HL-60 (cell line): ENCODE measurements at regions not wholly inside any gene's neighbourhood (a gene's known extent, or its start where the extent isn't known, plus 50 kb on each side); places are given as distances from the start of the nearest gene placed in this dataset.

ENCODE experiments used
- GABPA ChIP-seq: IDR thresholded peaks from 2 replicates; pipeline ENCODE4 v1.6.1; 2012; ENCODE audit warnings: low read depth
- POLR2AphosphoS5 ChIP-seq: IDR thresholded peaks from 2 replicates; pipeline ENCODE4 v1.6.1; 2012; ENCODE audit warnings: low read depth
- REST ChIP-seq: IDR thresholded peaks from 2 replicates; pipeline ENCODE4 v1.6.1; 2012; ENCODE audit warnings: low read depth; ENCODE audit not compliant: insufficient replicate concordance
- TF ChIP-seq, protein P1 (sequence below): IDR thresholded peaks from one replicate; pipeline ENCODE4 v1.5.1; 2011; ENCODE audit warnings: low read length, control low read depth, inconsistent platforms; ENCODE audit not compliant: insufficient read depth

DNA sequence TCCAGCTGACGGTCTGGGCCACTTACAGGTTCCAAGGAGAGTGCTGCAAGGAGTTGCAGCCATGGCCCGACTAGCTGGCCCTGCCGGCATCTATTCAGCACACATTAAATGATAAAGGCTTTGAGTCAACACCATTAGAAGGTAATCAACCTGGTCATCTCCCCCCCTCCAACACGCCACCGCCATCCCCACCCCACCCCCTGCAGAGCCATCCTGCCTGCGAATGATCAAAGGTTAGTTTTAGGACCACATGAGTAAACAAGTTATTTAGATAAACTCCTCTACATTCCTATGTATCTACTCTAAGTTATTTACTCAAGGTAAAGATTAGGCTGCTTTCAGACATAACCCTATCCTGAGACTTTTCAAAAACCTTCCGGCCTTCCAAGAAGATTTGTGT lies 349.3 kb upstream of the SLC39A10 start:
- TF ChIP-seq, protein P1, sequence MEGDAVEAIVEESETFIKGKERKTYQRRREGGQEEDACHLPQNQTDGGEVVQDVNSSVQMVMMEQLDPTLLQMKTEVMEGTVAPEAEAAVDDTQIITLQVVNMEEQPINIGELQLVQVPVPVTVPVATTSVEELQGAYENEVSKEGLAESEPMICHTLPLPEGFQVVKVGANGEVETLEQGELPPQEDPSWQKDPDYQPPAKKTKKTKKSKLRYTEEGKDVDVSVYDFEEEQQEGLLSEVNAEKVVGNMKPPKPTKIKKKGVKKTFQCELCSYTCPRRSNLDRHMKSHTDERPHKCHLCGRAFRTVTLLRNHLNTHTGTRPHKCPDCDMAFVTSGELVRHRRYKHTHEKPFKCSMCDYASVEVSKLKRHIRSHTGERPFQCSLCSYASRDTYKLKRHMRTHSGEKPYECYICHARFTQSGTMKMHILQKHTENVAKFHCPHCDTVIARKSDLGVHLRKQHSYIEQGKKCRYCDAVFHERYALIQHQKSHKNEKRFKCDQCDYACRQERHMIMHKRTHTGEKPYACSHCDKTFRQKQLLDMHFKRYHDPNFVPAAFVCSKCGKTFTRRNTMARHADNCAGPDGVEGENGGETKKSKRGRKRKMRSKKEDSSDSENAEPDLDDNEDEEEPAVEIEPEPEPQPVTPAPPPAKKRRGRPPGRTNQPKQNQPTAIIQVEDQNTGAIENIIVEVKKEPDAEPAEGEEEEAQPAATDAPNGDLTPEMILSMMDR, result no peak
- TF ChIP-seq GABPA (no peak), REST (no peak), POLR2AphosphoS5 (no peak)
